A549 (cell line): ENCODE measurements at regions not wholly inside any gene's neighbourhood (a gene's known extent, or its start where the extent isn't known, plus 50 kb on each side); places are given as distances from the start of the nearest gene placed in this dataset.

ENCODE experiments used
- CEBPB ChIP-seq, 2 experiments: fragments of >200 bp in 1 of 2; sonication (Bioruptor Twin) in 1 of 2; formaldehyde crosslinking in 1 of 2; IDR thresholded peaks; 2 replicates each; pipeline ENCODE4 v1.6.1; 2012 to 2016
- EHMT2 ChIP-seq: fragments of 200-600 bp; sonication (generic); IDR thresholded peaks from 2 replicates; pipeline ENCODE4 v1.6.1; 2016; ENCODE audit warnings: antibody characterized with exemption, low read depth, mild to moderate bottlenecking, moderate library complexity
- EP300 ChIP-seq, 2 experiments: fragments of >200 bp; sonication (Bioruptor Twin); formaldehyde crosslinking; IDR thresholded peaks; 2 replicates in 1 of 2; 3 replicates in 1 of 2; pipeline ENCODE4 v1.6.1; 2016 to 2017
- MAZ ChIP-seq: fragments of 150-350 bp; IDR thresholded peaks from 2 replicates; pipeline ENCODE4 v1.6.1; 2014; ENCODE audit warnings: antibody characterized with exemption, low read depth, low read length, borderline replicate concordance
- NFE2L2 ChIP-seq: fragments of 150-350 bp; conservative IDR thresholded peaks from 2 replicates; pipeline ENCODE4 v1.6.1; 2014; ENCODE audit warnings: low read length
- PHF8 ChIP-seq: fragments of 200-600 bp; sonication (generic); IDR thresholded peaks from 2 replicates; pipeline ENCODE4 v1.6.1; 2016; ENCODE audit warnings: low read depth, mild to moderate bottlenecking, antibody characterized with exemption, moderate library complexity, borderline replicate concordance
- POLR2A ChIP-seq: IDR thresholded peaks from 2 replicates; pipeline ENCODE4 v1.6.1; 2012; ENCODE audit warnings: mild to moderate bottlenecking, low read length
- SMC3 ChIP-seq: fragments of >200 bp; sonication (Bioruptor Twin); formaldehyde crosslinking; IDR thresholded peaks from 3 replicates; pipeline ENCODE4 v1.6.1; 2018; ENCODE audit warnings: inconsistent platforms
- TP53 ChIP-seq: fragments of 250-450 bp; sonication (Bioruptor Pico); IDR thresholded peaks from 2 replicates; pipeline ENCODE4 v1.5.0; 2021; ENCODE audit warnings: mild to moderate bottlenecking, moderate library complexity
- ZC3H11A ChIP-seq: fragments of 450-650 bp; IDR thresholded peaks from 2 replicates; pipeline ENCODE4 v1.6.1; 2014; ENCODE audit warnings: antibody characterized with exemption, mild to moderate bottlenecking
- TF ChIP-seq, protein P1 (sequence below): fragments of >200 bp; sonication (Bioruptor Twin); formaldehyde crosslinking; IDR thresholded peaks from 3 replicates; pipeline ENCODE4 v1.5.1; 2016
- TF ChIP-seq, protein P2 (sequence below): IDR thresholded peaks from 2 replicates; pipeline ENCODE4 v1.6.1; 2012
- TF ChIP-seq, protein P3 (sequence below): fragments of 200-600 bp; sonication (generic); IDR thresholded peaks from 2 replicates; pipeline ENCODE4 v1.6.1; 2016; ENCODE audit warnings: antibody characterized with exemption, mild to moderate bottlenecking, moderate library complexity

DNA sequence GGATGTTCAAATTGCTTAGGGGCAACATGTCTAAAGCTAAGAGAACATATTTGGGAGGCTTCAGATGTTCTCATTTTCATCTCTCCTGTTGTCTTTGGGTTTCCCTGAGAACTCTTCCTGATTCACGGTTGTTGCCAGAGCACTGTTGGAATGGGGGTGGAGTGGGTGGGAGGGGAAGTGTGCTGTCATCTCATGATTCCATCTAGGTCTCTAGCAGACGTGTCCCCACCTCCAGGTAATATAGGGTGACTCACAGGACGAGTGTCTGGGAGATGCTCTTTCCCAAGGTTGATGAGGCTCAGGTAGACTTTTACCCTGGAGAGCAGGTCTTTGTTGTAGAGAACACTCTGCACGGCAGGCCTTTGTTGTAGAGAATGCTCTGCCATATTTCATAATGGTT lies 636.9 kb downstream of the QKI start:
- TF ChIP-seq, protein P1, sequence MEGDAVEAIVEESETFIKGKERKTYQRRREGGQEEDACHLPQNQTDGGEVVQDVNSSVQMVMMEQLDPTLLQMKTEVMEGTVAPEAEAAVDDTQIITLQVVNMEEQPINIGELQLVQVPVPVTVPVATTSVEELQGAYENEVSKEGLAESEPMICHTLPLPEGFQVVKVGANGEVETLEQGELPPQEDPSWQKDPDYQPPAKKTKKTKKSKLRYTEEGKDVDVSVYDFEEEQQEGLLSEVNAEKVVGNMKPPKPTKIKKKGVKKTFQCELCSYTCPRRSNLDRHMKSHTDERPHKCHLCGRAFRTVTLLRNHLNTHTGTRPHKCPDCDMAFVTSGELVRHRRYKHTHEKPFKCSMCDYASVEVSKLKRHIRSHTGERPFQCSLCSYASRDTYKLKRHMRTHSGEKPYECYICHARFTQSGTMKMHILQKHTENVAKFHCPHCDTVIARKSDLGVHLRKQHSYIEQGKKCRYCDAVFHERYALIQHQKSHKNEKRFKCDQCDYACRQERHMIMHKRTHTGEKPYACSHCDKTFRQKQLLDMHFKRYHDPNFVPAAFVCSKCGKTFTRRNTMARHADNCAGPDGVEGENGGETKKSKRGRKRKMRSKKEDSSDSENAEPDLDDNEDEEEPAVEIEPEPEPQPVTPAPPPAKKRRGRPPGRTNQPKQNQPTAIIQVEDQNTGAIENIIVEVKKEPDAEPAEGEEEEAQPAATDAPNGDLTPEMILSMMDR: no peak
- TF ChIP-seq NFE2L2 (no peak), EP300 (IDR thresholded peaks at IDR 0.05) (no peak), CEBPB (IDR thresholded peaks at IDR 0.05) (no peak), ZC3H11A (no peak), PHF8 (no peak), POLR2A (no peak), TP53 (CRISPR knock-in tag) (no peak), SMC3 (no peak), EHMT2 (no peak), MAZ (no peak)
- TF ChIP-seq, protein P2, sequence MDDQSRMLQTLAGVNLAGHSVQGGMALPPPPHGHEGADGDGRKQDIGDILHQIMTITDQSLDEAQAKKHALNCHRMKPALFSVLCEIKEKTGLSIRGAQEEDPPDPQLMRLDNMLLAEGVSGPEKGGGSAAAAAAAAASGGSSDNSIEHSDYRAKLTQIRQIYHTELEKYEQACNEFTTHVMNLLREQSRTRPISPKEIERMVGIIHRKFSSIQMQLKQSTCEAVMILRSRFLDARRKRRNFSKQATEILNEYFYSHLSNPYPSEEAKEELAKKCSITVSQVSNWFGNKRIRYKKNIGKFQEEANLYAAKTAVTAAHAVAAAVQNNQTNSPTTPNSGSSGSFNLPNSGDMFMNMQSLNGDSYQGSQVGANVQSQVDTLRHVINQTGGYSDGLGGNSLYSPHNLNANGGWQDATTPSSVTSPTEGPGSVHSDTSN: no peak
- TF ChIP-seq, protein P3, sequence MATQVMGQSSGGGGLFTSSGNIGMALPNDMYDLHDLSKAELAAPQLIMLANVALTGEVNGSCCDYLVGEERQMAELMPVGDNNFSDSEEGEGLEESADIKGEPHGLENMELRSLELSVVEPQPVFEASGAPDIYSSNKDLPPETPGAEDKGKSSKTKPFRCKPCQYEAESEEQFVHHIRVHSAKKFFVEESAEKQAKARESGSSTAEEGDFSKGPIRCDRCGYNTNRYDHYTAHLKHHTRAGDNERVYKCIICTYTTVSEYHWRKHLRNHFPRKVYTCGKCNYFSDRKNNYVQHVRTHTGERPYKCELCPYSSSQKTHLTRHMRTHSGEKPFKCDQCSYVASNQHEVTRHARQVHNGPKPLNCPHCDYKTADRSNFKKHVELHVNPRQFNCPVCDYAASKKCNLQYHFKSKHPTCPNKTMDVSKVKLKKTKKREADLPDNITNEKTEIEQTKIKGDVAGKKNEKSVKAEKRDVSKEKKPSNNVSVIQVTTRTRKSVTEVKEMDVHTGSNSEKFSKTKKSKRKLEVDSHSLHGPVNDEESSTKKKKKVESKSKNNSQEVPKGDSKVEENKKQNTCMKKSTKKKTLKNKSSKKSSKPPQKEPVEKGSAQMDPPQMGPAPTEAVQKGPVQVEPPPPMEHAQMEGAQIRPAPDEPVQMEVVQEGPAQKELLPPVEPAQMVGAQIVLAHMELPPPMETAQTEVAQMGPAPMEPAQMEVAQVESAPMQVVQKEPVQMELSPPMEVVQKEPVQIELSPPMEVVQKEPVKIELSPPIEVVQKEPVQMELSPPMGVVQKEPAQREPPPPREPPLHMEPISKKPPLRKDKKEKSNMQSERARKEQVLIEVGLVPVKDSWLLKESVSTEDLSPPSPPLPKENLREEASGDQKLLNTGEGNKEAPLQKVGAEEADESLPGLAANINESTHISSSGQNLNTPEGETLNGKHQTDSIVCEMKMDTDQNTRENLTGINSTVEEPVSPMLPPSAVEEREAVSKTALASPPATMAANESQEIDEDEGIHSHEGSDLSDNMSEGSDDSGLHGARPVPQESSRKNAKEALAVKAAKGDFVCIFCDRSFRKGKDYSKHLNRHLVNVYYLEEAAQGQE: no peak
